IMR-90 (cell line): ENCODE measurements at regions not wholly inside any gene's neighbourhood (a gene's known extent, or its start where the extent isn't known, plus 50 kb on each side); places are given as distances from the start of the nearest gene placed in this dataset.

ENCODE experiments used
- ATAC-seq: fragments of 200-7000 bp; cut with Tn5 transposase; 2 replicates; pipeline ENCODE4 v1.9.1; 2020; ENCODE audit warnings: low read depth, mild to moderate bottlenecking, moderate library complexity
- BruUV-seq: library from RNA; stranded (reverse); fragments of 400-500 nt; replicated peaks from 2 replicates; lab custom pipeline; 2021; lab: Mats Ljungman, UMichigan
- CTCF ChIA-PET: fragments of 300-600 bp; formaldehyde crosslinking; extraction: SDS; loops from one replicate; lab custom pipeline; 2021; ENCODE audit warnings: antibody characterized with exemption; lab: Yijun Ruan, JAX
- POLR2A ChIA-PET: fragments of 300-600 bp; sonication (Branson Sonifier 250); formaldehyde crosslinking; loops from one replicate; lab custom pipeline; 2022; ENCODE audit warnings: antibody characterized with exemption; ENCODE audit not compliant: unreplicated experiment; lab: Charles Lee
- DNase-seq: peaks from one replicate; pipeline ENCODE4 v3.0.0; 2013
- H2AFZ ChIP-seq: replicated peaks from 2 replicates; pipeline ENCODE3; 2013; ENCODE audit warnings: low read length, mild to moderate bottlenecking; ENCODE audit not compliant: poor library complexity
- H2AK5ac ChIP-seq: 2 replicates; pipeline ENCODE4 v1.6.1; 2013; ENCODE audit warnings: low read depth, low read length, inconsistent platforms
- H2AK9ac ChIP-seq: replicated peaks from 2 replicates; pipeline ENCODE3; 2013; ENCODE audit warnings: mild to moderate bottlenecking, low read depth, low read length, moderate library complexity; ENCODE audit not compliant: poor library complexity
- H2BK120ac ChIP-seq: 2 replicates; pipeline ENCODE4 v1.6.1; 2013; ENCODE audit warnings: low read depth, low read length, inconsistent platforms
- H2BK15ac ChIP-seq: 3 replicates; pipeline ENCODE4 v1.6.1; 2013; ENCODE audit warnings: low read depth, low read length, inconsistent platforms
- H2BK20ac ChIP-seq: 2 replicates; pipeline ENCODE4 v1.6.1; 2013; ENCODE audit warnings: low read depth, mild to moderate bottlenecking, inconsistent platforms, low read length, moderate library complexity
- H2BK5ac ChIP-seq: 2 replicates; pipeline ENCODE4 v1.6.1; 2013; ENCODE audit warnings: mild to moderate bottlenecking, low read depth, low read length, inconsistent platforms; ENCODE audit not compliant: poor library complexity, severe bottlenecking
- H3K14ac ChIP-seq: replicated peaks from 2 replicates; pipeline ENCODE4 v1.6.1; 2013; ENCODE audit warnings: low read depth, low read length, inconsistent platforms
- H3K18ac ChIP-seq: 2 replicates; pipeline ENCODE4 v1.6.1; 2013; ENCODE audit warnings: low read depth, low read length, control low read depth
- H3K23ac ChIP-seq: 2 replicates; pipeline ENCODE4 v1.6.1; 2013; ENCODE audit warnings: low read depth, low read length, inconsistent platforms
- H3K27ac ChIP-seq: 2 replicates; pipeline ENCODE4 v1.5.1; 2013; ENCODE audit warnings: mild to moderate bottlenecking, control low read depth, low read length; ENCODE audit not compliant: insufficient read depth
- H3K27me3 ChIP-seq: 2 replicates; pipeline ENCODE4 v1.6.1; 2013; ENCODE audit warnings: low read length; ENCODE audit not compliant: control insufficient read depth, insufficient read depth
- H3K36me3 ChIP-seq: 2 replicates; pipeline ENCODE4 v1.6.1; 2013; ENCODE audit warnings: low read length, mixed read lengths; ENCODE audit not compliant: control insufficient read depth, insufficient read depth
- H3K4ac ChIP-seq: 2 replicates; pipeline ENCODE4 v1.6.1; 2013; ENCODE audit warnings: low read depth, low read length, inconsistent platforms
- H3K4me1 ChIP-seq: 2 replicates; pipeline ENCODE4 v1.6.1; 2013; ENCODE audit warnings: low read length, mixed read lengths; ENCODE audit not compliant: control insufficient read depth, insufficient read depth
- H3K4me2 ChIP-seq: 2 replicates; pipeline ENCODE4 v1.6.1; 2013; ENCODE audit warnings: low read depth, mild to moderate bottlenecking, control low read depth, low read length, moderate library complexity
- H3K4me3 ChIP-seq: 2 replicates; pipeline ENCODE4 v1.5.1; 2013; ENCODE audit warnings: low read depth, mild to moderate bottlenecking, control low read depth, low read length, moderate library complexity; ENCODE audit not compliant: insufficient read depth
- H3K56ac ChIP-seq: 2 replicates; pipeline ENCODE4 v1.6.1; 2013; ENCODE audit warnings: low read length, inconsistent platforms; ENCODE audit not compliant: insufficient read depth; ENCODE audit errors: extremely low read depth
- H3K79me1 ChIP-seq, 2 experiments: 2 replicates each; pipeline ENCODE4 v1.6.1; 2013; ENCODE audit warnings: low read length in 2 of 2, inconsistent platforms in 1 of 2, low read depth in 1 of 2
- H3K9ac ChIP-seq: 2 replicates; pipeline ENCODE4 v1.6.1; 2013; ENCODE audit warnings: low read depth, low read length, control low read depth
- H3K9me1 ChIP-seq: 2 replicates; pipeline ENCODE4 v1.6.1; 2013; ENCODE audit warnings: low read length, inconsistent platforms; ENCODE audit not compliant: insufficient read depth
- H3K9me3 ChIP-seq: 2 replicates; pipeline ENCODE4 v1.6.1; 2013; ENCODE audit warnings: low read length; ENCODE audit not compliant: control insufficient read depth, insufficient read depth
- H4K20me1 ChIP-seq: 2 replicates; pipeline ENCODE4 v1.6.1; 2013; ENCODE audit warnings: low read length, inconsistent platforms; ENCODE audit not compliant: insufficient read depth
- H4K5ac ChIP-seq: 2 replicates; pipeline ENCODE4 v1.6.1; 2013; ENCODE audit warnings: mild to moderate bottlenecking, low read depth, low read length, control low read depth
- H4K8ac ChIP-seq, 2 experiments: 2 replicates each; pipeline ENCODE4 v1.6.1; 2013; ENCODE audit warnings: low read depth in 2 of 2, low read length in 2 of 2, control low read depth in 1 of 2, inconsistent platforms in 1 of 2
- H4K91ac ChIP-seq: 2 replicates; pipeline ENCODE4 v1.6.1; 2013; ENCODE audit warnings: low read depth, low read length, inconsistent platforms; ENCODE audit not compliant: insufficient read depth
- CEBPB ChIP-seq: IDR thresholded peaks from 2 replicates; pipeline ENCODE4 v1.6.1; 2012; ENCODE audit warnings: low read depth, low read length, improper control_type of control experiment
- RFX5 ChIP-seq: IDR thresholded peaks from 2 replicates; pipeline ENCODE4 v1.8.0; 2012; ENCODE audit warnings: low read depth, mild to moderate bottlenecking, low read length, moderate library complexity
- WGBS, 2 experiments: methylation state at CpG; one replicate each; pipeline versions ENCODE4 v1.1.5 to v1.1.7; 2013; ENCODE audit warnings: missing lambda C conversion rate in 2 of 2; ENCODE audit not compliant: insufficient read length in 1 of 2; ENCODE audit errors: extremely low coverage in 2 of 2; 5-methylcytosine and 5-hydroxymethylcytosine counted together
- dilution Hi-C: fragments of 300-500 bp; cut with HindIII; formaldehyde crosslinking; loops from one replicate; pipeline ENCODE4 v1.14.3; 2018; ENCODE audit warnings: low sequenced_read_pairs; ENCODE audit not compliant: unreplicated experiment
- in situ Hi-C: fragments of 300-500 bp; cut with MboI; formaldehyde crosslinking; loops from 3 replicates; pipeline ENCODE4 v1.14.3; 2019; ENCODE audit warnings: low sequenced_read_pairs, inconsistent platforms, mixed read lengths
- intact Hi-C: fragments of 100-400 bp; cut with micrococcal nuclease; formaldehyde crosslinking; loops from 2 replicates; pipeline ENCODE4 v1.10.0; 2022

DNA sequence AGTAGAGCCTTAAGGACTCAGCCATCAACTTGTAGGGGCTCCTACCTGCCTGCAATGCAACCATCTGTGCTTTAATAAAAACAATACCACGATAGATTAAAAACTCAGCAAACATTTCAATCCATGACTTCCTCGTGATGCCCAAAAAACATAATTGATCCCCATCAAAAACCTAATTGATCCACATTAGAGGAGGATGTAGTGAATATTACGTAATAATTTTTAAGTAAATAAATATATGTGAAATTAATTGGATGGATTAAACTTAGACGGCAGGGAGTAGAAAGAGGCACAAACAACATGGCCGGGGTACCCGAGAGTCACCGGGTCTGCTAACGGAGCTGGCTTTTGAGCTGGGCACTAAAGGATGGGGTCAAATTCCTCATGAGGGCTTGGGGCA, 87.3 kb downstream of the ARL4C start:
- H3K9me1 ChIP-seq = no peaks in the 10 kb centered on the region
- no peak overlapping the region for H2BK120ac ChIP-seq
- no peak overlapping the region for H3K4me3 ChIP-seq
- no peak overlapping the region for H3K23ac ChIP-seq
- WGBS, 2 experiments = 78 to 100% methylated on average over 1 to 5 of the region's 8 CpGs
- intact Hi-C loops = no loop called here
- no peak overlapping the region for H4K8ac ChIP-seq
- ChIA-PET CTCF (no interaction called here), POLR2A (no interaction called here)
- no peak overlapping the region for H3K14ac ChIP-seq
- H2BK5ac ChIP-seq = no peak overlapping the region
- no peak overlapping the region for H2AK5ac ChIP-seq
- no peak overlapping the region for H4K91ac ChIP-seq
- no peak overlapping the region for H2BK20ac ChIP-seq
- peaks cover 1% of the 10 kb centered on the region; the same call in 1 of the 2 replicates for H3K27me3 ChIP-seq
- no peak overlapping the region for H3K4me2 ChIP-seq
- TF ChIP-seq CEBPB (peak; percentile 59; the same call in 1 of the 2 replicates), RFX5 (no peak)
- H3K56ac ChIP-seq = no peak overlapping the region
- H2AFZ ChIP-seq = no peak overlapping the region
- no peak for DNase-seq
- dilution Hi-C loops = no loop called here
- no peak for ATAC-seq
- no peak overlapping the region for H3K27ac ChIP-seq
- no peak overlapping the region for H3K4ac ChIP-seq
- no peak overlapping the region for H3K9ac ChIP-seq
- no TSS peak for BruUV-seq
- no peak overlapping the region for H3K18ac ChIP-seq
- H3K36me3 ChIP-seq = no peaks in the 10 kb centered on the region
- H4K5ac ChIP-seq = no peak overlapping the region
- H2AK9ac ChIP-seq = no peak overlapping the region
- H3K4me1 ChIP-seq = no peaks in the 10 kb centered on the region
- H3K79me1 ChIP-seq = no peaks in the 10 kb centered on the region
- no peaks in the 10 kb centered on the region for H4K20me1 ChIP-seq
- H2BK15ac ChIP-seq = no peak overlapping the region
- no peaks in the 10 kb centered on the region for H3K9me3 ChIP-seq
- in situ Hi-C loops = no loop called here
